ENCODE measurements at regions not wholly inside any gene's neighbourhood (a gene's known extent, or its start where the extent isn't known, plus 50 kb on each side); places are given as distances from the start of the nearest gene placed in this dataset.

- DNase-seq (ENCODE audit: insufficient read length, low spot score) (peak; percentile 16), FAIRE-seq (peak; percentile 97)
- no peak for TF ChIP-seq POLR2A (IDR thresholded peaks at IDR 0.05; ENCODE audit: low read depth, low read length)
Observed at GRCh38 chr5:44002381-44002901, 386.8 kb downstream of the FGF10 start.

- no peak for TF ChIP-seq POLR2A (IDR thresholded peaks at IDR 0.05; ENCODE audit: low read depth, low read length)
- peak; percentile 30 for FAIRE-seq
- DNase-seq (ENCODE audit: insufficient read length, low spot score), result no peak
Observed at GRCh38 chr5:44001675-44002380, 387.4 kb downstream of the FGF10 start.

- DNase-seq (ENCODE audit: insufficient read length, low spot score) (no peak), FAIRE-seq (no peak)
- TF ChIP-seq POLR2A (IDR thresholded peaks at IDR 0.05; ENCODE audit: low read depth, low read length), result no peak
Observed at GRCh38 chr5:44001236-44001635, 388.0 kb downstream of the FGF10 start.

- peak; percentile 7 for DNase-seq (ENCODE audit: insufficient read length, low spot score)
- FAIRE-seq, result peak; percentile 87
- TF ChIP-seq POLR2A (IDR thresholded peaks at IDR 0.05; ENCODE audit: low read depth, low read length), result no peak
Observed at GRCh38 chr5:43997647-43998272, 391.5 kb downstream of the FGF10 start.

GRCh38 chr5:43996221-43996620, 393.0 kb downstream of the FGF10 start:
- no peak for FAIRE-seq
- DNase-seq (ENCODE audit: insufficient read length, low spot score), result no peak
- TF ChIP-seq POLR2A (IDR thresholded peaks at IDR 0.05; ENCODE audit: low read depth, low read length), result no peak

DNA sequence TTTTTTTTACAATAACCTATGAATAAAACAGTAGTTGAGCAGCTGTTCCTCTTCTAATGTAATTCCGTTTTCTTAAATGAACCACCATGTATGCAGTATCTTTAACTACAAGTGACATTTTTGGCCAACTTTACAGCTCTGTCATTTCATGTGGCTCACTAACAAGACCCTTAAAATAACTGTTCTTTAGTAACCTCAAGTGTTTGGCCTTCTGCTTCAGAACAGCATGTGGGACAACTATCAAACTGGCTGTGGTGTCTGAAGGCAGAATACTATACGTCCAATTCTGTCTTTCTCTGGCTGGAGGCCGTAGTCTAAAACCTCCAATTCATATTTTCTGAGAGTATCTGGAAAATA, 391.4 kb downstream of the NNT start:
- no peak for DNase-seq (ENCODE audit: insufficient read length, low spot score)
- TF ChIP-seq POLR2A (IDR thresholded peaks at IDR 0.05; ENCODE audit: low read depth, low read length), result no peak
- no peak for FAIRE-seq

DNA sequence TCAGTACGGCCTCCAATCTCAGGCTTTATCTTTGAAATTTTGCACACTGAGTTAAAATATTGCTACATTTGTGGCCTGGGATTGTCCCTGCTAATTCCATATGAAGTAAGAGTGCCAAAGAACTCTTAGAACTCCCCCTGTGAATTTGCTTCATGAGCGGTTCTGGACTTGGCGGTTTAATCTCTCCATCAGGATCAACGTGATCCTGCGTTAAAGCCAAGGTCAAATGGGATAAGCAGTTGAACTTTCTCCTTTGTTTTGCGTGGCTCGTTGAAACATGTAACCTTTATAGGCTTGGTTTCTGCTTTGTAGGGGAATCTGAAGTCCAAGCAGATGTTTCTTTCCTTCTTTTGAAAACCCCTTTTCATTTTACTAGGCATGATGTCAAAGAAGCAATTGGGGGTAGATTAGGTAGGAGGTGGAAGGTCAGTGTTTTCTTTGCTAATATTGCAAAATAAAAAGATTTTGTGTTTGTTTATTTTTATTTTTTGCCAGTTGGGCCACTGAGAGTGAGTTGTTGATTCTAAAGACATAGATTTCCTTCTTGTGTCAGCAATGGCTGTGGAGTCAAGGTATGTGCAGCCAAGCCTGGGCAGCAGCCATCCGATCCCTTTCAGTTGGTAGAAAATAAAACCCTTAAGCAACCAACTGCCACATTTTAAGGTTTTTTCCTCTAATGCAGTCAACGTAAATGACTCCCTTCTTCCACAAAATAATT, 390.8 kb downstream of the NNT start:
- DNase-seq (ENCODE audit: insufficient read length, low spot score) (no peak), FAIRE-seq (no peak)
- no peak for TF ChIP-seq POLR2A (IDR thresholded peaks at IDR 0.05; ENCODE audit: low read depth, low read length)

- no peak for FAIRE-seq
- DNase-seq (ENCODE audit: insufficient read length, low spot score), result no peak
- no peak for TF ChIP-seq POLR2A (IDR thresholded peaks at IDR 0.05; ENCODE audit: low read depth, low read length)
Observed at GRCh38 chr5:43985411-43985810, 382.4 kb downstream of the NNT start.

DNA sequence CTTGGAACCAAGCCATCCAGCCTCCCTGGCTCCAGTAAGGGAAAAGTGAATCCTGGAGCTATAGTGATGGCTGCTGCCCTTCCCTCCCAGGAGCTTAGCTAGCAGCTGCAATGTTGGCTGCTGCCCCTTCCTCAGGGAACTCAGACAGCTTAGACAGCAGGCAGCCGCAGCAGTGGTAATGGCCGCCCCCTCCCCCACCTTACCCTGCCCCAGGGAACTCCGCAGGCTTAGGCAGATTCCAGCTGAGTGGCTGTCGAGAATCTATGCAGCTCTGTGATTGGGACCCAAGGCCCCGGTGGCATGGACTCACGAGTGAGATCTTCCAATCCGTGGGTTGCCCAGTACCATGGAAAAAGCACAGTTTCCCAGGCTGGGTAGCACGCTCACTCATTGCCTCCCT, 378.6 kb downstream of the NNT start:
- FAIRE-seq, result no peak
- no peak for TF ChIP-seq POLR2A (IDR thresholded peaks at IDR 0.05; ENCODE audit: low read depth, low read length)
- no peak for DNase-seq (ENCODE audit: insufficient read length, low spot score)

DNA sequence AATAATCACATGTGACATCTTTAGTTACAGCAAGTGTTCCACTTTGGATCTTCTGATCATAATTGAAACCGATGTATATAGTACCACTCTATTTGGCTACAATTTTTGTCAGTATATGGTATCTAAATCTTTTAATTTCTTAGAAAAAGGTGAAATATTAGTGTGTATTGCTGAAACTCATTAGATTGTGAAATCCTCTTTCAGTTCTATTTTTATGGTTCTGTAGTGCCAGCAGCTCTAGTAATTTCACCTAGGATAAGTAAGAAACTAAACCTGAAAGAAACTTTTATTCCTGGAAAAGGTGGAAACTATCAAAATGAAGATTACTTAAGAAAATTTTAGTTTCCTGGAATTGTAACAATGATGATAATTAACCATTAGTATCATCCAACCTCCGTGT, 370.9 kb downstream of the NNT start:
- no peak for FAIRE-seq
- no peak for TF ChIP-seq POLR2A (IDR thresholded peaks at IDR 0.05; ENCODE audit: low read depth, low read length)
- no peak for DNase-seq (ENCODE audit: insufficient read length, low spot score)

- TF ChIP-seq POLR2A (IDR thresholded peaks at IDR 0.05; ENCODE audit: low read depth, low read length), result no peak
- DNase-seq (ENCODE audit: insufficient read length, low spot score), result no peak
- FAIRE-seq, result peak; percentile 65
Observed at GRCh38 chr5:43973318-43973717, 370.3 kb downstream of the NNT start.

GRCh38 chr5:43967165-43967564, 364.2 kb downstream of the NNT start:
- no peak for TF ChIP-seq POLR2A (IDR thresholded peaks at IDR 0.05; ENCODE audit: low read depth, low read length)
- FAIRE-seq (no peak), DNase-seq (ENCODE audit: insufficient read length, low spot score) (no peak)

- TF ChIP-seq POLR2A (IDR thresholded peaks at IDR 0.05; ENCODE audit: low read depth, low read length), result no peak
- DNase-seq (ENCODE audit: insufficient read length, low spot score), result no peak
- no peak for FAIRE-seq
Observed at GRCh38 chr5:43959144-43959543, 356.2 kb downstream of the NNT start.

DNA sequence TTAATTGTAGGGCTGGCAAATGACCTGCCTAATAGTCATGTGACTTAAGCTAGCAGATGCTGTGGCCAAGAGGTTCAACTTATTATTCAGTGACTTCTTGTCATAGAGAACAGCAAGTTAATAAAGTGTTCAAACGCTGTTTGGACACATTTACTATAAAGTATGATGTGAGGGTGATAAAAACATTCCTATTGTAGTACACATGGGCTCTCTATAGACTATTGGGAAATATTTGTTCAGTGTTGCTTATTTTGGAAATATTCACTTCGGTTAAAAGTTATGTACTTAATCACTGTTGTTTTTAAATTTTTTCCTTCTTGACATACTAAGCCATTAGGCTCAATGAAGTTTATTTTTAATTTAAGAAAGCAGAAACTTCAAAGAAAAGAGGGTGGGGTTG, 345.0 kb downstream of the NNT start:
- no peak for DNase-seq (ENCODE audit: insufficient read length, low spot score)
- TF ChIP-seq POLR2A (IDR thresholded peaks at IDR 0.05; ENCODE audit: low read depth, low read length), result no peak
- no peak for FAIRE-seq

Measured in H54 (cell line).